GM23338 (cell line): ENCODE measurements at regions not wholly inside any gene's neighbourhood (a gene's known extent, or its start where the extent isn't known, plus 50 kb on each side); places are given as distances from the start of the nearest gene placed in this dataset.

Source experiments
- ATAC-seq: fragments of 200-7000 bp; cut with Tn5 transposase; 3 replicates; pipeline ENCODE4 v1.9.1; 2020
- DNase-seq: peaks from one replicate; pipeline ENCODE4 v3.0.0-alpha.2; 2015; ENCODE audit warnings: low spot score
- H2AFZ ChIP-seq: fragments of 200-600 bp; sonication (generic); 2 replicates; pipeline ENCODE4 v1.8.0; 2016; ENCODE audit warnings: antibody characterized with exemption, mild to moderate bottlenecking, moderate library complexity
- H3F3A ChIP-seq: fragments of 200-600 bp; sonication (generic); replicated peaks from 2 replicates; pipeline ENCODE4 v1.8.0; 2017; ENCODE audit warnings: antibody characterized with exemption, mixed run types, low read depth
- H3K27ac ChIP-seq: fragments of 200-600 bp; sonication (generic); 2 replicates; pipeline ENCODE4 v1.6.1; 2016; ENCODE audit warnings: low read depth
- H3K27me3 ChIP-seq: fragments of 200-600 bp; sonication (generic); 2 replicates; pipeline ENCODE4 v1.8.0; 2016; ENCODE audit warnings: mild to moderate bottlenecking, mixed run types, moderate library complexity; ENCODE audit not compliant: insufficient read depth
- H3K36me3 ChIP-seq: fragments of 200-600 bp; sonication (generic); 2 replicates; pipeline ENCODE4 v1.8.0; 2016; ENCODE audit warnings: mild to moderate bottlenecking; ENCODE audit not compliant: insufficient read depth
- H3K4me1 ChIP-seq: fragments of 200-600 bp; sonication (generic); 2 replicates; pipeline ENCODE4 v1.8.0; 2016; ENCODE audit warnings: mild to moderate bottlenecking, moderate library complexity; ENCODE audit not compliant: insufficient read depth
- H3K4me2 ChIP-seq: fragments of 200-600 bp; sonication (generic); 2 replicates; pipeline ENCODE4 v1.7.1; 2017; ENCODE audit warnings: mixed run types
- H3K4me3 ChIP-seq: fragments of 200-600 bp; sonication (generic); 2 replicates; pipeline ENCODE4 v1.6.1; 2016; ENCODE audit warnings: mixed run types
- H3K79me2 ChIP-seq: fragments of 200-600 bp; sonication (generic); replicated peaks from 2 replicates; pipeline ENCODE4 v1.8.0; 2017; ENCODE audit warnings: mild to moderate bottlenecking; ENCODE audit not compliant: insufficient read depth
- H3K9me2 ChIP-seq: fragments of 200-600 bp; sonication (generic); 2 replicates; pipeline ENCODE4 v1.8.0; 2017; ENCODE audit not compliant: insufficient read depth
- H4K20me1 ChIP-seq: fragments of 200-600 bp; sonication (generic); replicated peaks from 2 replicates; pipeline ENCODE4 v1.8.0; 2017; ENCODE audit warnings: mild to moderate bottlenecking; ENCODE audit not compliant: insufficient read depth
- H3K27ac Mint-ChIP-seq: 2 replicates; pipeline ENCODE4 v1.8.0; 2020; ENCODE audit warnings: inconsistent platforms, mild to moderate bottlenecking, moderate library complexity, mixed read lengths
- H3K27me3 Mint-ChIP-seq: 3 replicates; pipeline ENCODE4 v1.8.0; 2022; ENCODE audit warnings: low read depth, mild to moderate bottlenecking, moderate library complexity, mixed read lengths, inconsistent platforms; ENCODE audit not compliant: insufficient read depth, poor library complexity
- H3K36me3 Mint-ChIP-seq: 3 replicates; pipeline ENCODE4 v1.8.0; 2021; ENCODE audit warnings: low read depth, mild to moderate bottlenecking, inconsistent platforms, moderate library complexity, mixed read lengths
- H3K4me1 Mint-ChIP-seq: 3 replicates; pipeline ENCODE4 v1.8.0; 2020; ENCODE audit warnings: mild to moderate bottlenecking, inconsistent platforms, mixed read lengths
- H3K4me3 Mint-ChIP-seq: 3 replicates; pipeline ENCODE4 v1.8.0; 2021; ENCODE audit warnings: moderate library complexity, mild to moderate bottlenecking, inconsistent platforms, mixed read lengths
- H3K9me3 Mint-ChIP-seq: 3 replicates; pipeline ENCODE4 v1.8.0; 2020; ENCODE audit warnings: moderate library complexity, mild to moderate bottlenecking, inconsistent platforms, mixed read lengths
- CREB1 ChIP-seq: fragments of 250-450 bp; sonication (Bioruptor Pico); IDR thresholded peaks from 2 replicates; pipeline ENCODE4 v1.5.0; 2020; ENCODE audit warnings: low read depth, mild to moderate bottlenecking, moderate library complexity
- EZH2 ChIP-seq: fragments of 200-600 bp; sonication (generic); IDR thresholded peaks from one replicate; pipeline ENCODE4 v1.8.0; 2017; ENCODE audit warnings: antibody characterized with exemption, mild to moderate bottlenecking, low read depth; ENCODE audit not compliant: unreplicated experiment
- EZH2phosphoT487 ChIP-seq: fragments of 200-600 bp; sonication (generic); IDR thresholded peaks from one replicate; pipeline ENCODE4 v1.8.1; 2018; ENCODE audit warnings: antibody characterized with exemption; ENCODE audit not compliant: unreplicated experiment
- JUNB ChIP-seq: IDR thresholded peaks from one replicate; pipeline ENCODE4 v1.6.1; 2016; ENCODE audit warnings: antibody characterized with exemption; ENCODE audit not compliant: unreplicated experiment
- NANOG ChIP-seq: IDR thresholded peaks from 2 replicates; pipeline ENCODE4 v1.6.1; 2016; ENCODE audit warnings: antibody characterized with exemption, borderline replicate concordance
- POLR2AphosphoS5 ChIP-seq: IDR thresholded peaks from 2 replicates; pipeline ENCODE4 v1.6.1; 2016; ENCODE audit warnings: antibody characterized with exemption, low read depth
- STAT1 ChIP-seq: IDR thresholded peaks from one replicate; pipeline ENCODE4 v1.6.1; 2016; ENCODE audit warnings: antibody characterized with exemption; ENCODE audit not compliant: unreplicated experiment
- ZNF114 ChIP-seq: fragments of 250-450 bp; sonication (Bioruptor Pico); IDR thresholded peaks from 2 replicates; pipeline ENCODE4 v1.5.0; 2020; ENCODE audit warnings: mild to moderate bottlenecking, moderate library complexity
- ZNF331 ChIP-seq: fragments of 250-450 bp; sonication (Bioruptor Pico); IDR thresholded peaks from 2 replicates; pipeline ENCODE4 v1.5.0; 2020; ENCODE audit warnings: low read depth, mild to moderate bottlenecking, moderate library complexity
- TF ChIP-seq, protein P1 (sequence below): IDR thresholded peaks from 2 replicates; pipeline ENCODE4 v1.6.1; 2016; ENCODE audit warnings: antibody characterized with exemption
- TF ChIP-seq, protein P2 (sequence below), 2 experiments: fragments of 200-600 bp in 1 of 2; sonication (generic) in 1 of 2; conservative IDR thresholded peaks; 2 replicates each; pipeline versions ENCODE4 v1.5.1 to v1.6.1; 2016 to 2017; ENCODE audit warnings: antibody characterized with exemption in 2 of 2, low read depth in 2 of 2, mild to moderate bottlenecking in 2 of 2, moderate library complexity in 1 of 2
- TF ChIP-seq, protein P3 (sequence below): fragments of 250-450 bp; sonication (Bioruptor Pico); IDR thresholded peaks from 2 replicates; pipeline ENCODE4 v1.5.0; 2020; ENCODE audit warnings: mild to moderate bottlenecking, moderate library complexity
- TF ChIP-seq, protein P4 (sequence below): IDR thresholded peaks from one replicate; pipeline ENCODE4 v1.6.1; 2018; ENCODE audit warnings: antibody characterized with exemption; ENCODE audit not compliant: unreplicated experiment

GRCh38 chr12:24349051-24349799 is 399.8 kb upstream of the SOX5 start:
- H3K4me1 Mint-ChIP-seq = peaks cover 3% of the 10 kb centered on the region; the same call in 2 of the 3 replicates
- H3K4me3 Mint-ChIP-seq = no peak overlapping the region
- Histone ChIP-seq H3K36me3 (no peaks in the 10 kb centered on the region), H3K27me3 (no peaks in the 10 kb centered on the region), H3K9me2 (peaks cover 10% of the 10 kb centered on the region), H3K27ac (no peak overlapping the region), H3F3A (no peaks in the 10 kb centered on the region), H3K79me2 (no peaks in the 10 kb centered on the region), H3K4me3 (no peak overlapping the region), H4K20me1 (no peaks in the 10 kb centered on the region), H2AFZ (no peak overlapping the region), H3K4me2 (no peak overlapping the region), H3K4me1 (no peaks in the 10 kb centered on the region)
- no peak for DNase-seq
- peaks cover 1% of the 10 kb centered on the region for H3K27me3 Mint-ChIP-seq
- no peak overlapping the region for H3K27ac Mint-ChIP-seq
- TF ChIP-seq EZH2phosphoT487 (no peak), ZNF114 (CRISPR knock-in tag) (no peak), JUNB (no peak), EZH2 (no peak), STAT1 (no peak), CREB1 (CRISPR knock-in tag) (no peak), NANOG (no peak), ZNF331 (CRISPR knock-in tag) (no peak), POLR2AphosphoS5 (no peak)
- TF ChIP-seq, protein P1, sequence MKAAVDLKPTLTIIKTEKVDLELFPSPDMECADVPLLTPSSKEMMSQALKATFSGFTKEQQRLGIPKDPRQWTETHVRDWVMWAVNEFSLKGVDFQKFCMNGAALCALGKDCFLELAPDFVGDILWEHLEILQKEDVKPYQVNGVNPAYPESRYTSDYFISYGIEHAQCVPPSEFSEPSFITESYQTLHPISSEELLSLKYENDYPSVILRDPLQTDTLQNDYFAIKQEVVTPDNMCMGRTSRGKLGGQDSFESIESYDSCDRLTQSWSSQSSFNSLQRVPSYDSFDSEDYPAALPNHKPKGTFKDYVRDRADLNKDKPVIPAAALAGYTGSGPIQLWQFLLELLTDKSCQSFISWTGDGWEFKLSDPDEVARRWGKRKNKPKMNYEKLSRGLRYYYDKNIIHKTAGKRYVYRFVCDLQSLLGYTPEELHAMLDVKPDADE = no peak
- TF ChIP-seq, protein P2, sequence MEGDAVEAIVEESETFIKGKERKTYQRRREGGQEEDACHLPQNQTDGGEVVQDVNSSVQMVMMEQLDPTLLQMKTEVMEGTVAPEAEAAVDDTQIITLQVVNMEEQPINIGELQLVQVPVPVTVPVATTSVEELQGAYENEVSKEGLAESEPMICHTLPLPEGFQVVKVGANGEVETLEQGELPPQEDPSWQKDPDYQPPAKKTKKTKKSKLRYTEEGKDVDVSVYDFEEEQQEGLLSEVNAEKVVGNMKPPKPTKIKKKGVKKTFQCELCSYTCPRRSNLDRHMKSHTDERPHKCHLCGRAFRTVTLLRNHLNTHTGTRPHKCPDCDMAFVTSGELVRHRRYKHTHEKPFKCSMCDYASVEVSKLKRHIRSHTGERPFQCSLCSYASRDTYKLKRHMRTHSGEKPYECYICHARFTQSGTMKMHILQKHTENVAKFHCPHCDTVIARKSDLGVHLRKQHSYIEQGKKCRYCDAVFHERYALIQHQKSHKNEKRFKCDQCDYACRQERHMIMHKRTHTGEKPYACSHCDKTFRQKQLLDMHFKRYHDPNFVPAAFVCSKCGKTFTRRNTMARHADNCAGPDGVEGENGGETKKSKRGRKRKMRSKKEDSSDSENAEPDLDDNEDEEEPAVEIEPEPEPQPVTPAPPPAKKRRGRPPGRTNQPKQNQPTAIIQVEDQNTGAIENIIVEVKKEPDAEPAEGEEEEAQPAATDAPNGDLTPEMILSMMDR (conservative IDR thresholded peaks at IDR 0.05; ENCODE audit: low read depth in 2 of 2) = no peak
- TF ChIP-seq, protein P3, sequence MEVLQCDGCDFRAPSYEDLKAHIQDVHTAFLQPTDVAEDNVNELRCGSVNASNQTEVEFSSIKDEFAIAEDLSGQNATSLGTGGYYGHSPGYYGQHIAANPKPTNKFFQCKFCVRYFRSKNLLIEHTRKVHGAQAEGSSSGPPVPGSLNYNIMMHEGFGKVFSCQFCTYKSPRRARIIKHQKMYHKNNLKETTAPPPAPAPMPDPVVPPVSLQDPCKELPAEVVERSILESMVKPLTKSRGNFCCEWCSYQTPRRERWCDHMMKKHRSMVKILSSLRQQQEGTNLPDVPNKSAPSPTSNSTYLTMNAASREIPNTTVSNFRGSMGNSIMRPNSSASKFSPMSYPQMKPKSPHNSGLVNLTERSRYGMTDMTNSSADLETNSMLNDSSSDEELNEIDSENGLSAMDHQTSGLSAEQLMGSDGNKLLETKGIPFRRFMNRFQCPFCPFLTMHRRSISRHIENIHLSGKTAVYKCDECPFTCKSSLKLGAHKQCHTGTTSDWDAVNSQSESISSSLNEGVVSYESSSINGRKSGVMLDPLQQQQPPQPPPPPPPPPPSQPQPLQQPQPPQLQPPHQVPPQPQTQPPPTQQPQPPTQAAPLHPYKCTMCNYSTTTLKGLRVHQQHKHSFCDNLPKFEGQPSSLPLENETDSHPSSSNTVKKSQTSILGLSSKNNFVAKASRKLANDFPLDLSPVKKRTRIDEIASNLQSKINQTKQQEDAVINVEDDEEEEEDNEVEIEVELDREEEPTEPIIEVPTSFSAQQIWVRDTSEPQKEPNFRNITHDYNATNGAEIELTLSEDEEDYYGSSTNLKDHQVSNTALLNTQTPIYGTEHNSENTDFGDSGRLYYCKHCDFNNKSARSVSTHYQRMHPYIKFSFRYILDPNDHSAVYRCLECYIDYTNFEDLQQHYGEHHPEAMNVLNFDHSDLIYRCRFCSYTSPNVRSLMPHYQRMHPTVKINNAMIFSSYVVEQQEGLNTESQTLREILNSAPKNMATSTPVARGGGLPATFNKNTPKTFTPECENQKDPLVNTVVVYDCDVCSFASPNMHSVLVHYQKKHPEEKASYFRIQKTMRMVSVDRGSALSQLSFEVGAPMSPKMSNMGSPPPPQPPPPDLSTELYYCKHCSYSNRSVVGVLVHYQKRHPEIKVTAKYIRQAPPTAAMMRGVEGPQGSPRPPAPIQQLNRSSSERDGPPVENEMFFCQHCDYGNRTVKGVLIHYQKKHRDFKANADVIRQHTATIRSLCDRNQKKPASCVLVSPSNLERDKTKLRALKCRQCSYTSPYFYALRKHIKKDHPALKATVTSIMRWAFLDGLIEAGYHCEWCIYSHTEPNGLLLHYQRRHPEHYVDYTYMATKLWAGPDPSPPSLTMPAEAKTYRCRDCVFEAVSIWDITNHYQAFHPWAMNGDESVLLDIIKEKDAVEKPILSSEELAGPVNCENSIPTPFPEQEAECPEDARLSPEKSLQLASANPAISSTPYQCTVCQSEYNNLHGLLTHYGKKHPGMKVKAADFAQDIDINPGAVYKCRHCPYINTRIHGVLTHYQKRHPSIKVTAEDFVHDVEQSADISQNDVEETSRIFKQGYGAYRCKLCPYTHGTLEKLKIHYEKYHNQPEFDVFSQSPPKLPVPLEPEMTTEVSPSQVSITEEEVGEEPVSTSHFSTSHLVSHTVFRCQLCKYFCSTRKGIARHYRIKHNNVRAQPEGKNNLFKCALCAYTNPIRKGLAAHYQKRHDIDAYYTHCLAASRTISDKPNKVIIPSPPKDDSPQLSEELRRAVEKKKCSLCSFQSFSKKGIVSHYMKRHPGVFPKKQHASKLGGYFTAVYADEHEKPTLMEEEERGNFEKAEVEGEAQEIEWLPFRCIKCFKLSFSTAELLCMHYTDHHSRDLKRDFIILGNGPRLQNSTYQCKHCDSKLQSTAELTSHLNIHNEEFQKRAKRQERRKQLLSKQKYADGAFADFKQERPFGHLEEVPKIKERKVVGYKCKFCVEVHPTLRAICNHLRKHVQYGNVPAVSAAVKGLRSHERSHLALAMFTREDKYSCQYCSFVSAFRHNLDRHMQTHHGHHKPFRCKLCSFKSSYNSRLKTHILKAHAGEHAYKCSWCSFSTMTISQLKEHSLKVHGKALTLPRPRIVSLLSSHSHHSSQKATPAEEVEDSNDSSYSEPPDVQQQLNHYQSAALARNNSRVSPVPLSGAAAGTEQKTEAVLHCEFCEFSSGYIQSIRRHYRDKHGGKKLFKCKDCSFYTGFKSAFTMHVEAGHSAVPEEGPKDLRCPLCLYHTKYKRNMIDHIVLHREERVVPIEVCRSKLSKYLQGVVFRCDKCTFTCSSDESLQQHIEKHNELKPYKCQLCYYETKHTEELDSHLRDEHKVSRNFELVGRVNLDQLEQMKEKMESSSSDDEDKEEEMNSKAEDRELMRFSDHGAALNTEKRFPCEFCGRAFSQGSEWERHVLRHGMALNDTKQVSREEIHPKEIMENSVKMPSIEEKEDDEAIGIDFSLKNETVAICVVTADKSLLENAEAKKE = no peak
- TF ChIP-seq, protein P4, sequence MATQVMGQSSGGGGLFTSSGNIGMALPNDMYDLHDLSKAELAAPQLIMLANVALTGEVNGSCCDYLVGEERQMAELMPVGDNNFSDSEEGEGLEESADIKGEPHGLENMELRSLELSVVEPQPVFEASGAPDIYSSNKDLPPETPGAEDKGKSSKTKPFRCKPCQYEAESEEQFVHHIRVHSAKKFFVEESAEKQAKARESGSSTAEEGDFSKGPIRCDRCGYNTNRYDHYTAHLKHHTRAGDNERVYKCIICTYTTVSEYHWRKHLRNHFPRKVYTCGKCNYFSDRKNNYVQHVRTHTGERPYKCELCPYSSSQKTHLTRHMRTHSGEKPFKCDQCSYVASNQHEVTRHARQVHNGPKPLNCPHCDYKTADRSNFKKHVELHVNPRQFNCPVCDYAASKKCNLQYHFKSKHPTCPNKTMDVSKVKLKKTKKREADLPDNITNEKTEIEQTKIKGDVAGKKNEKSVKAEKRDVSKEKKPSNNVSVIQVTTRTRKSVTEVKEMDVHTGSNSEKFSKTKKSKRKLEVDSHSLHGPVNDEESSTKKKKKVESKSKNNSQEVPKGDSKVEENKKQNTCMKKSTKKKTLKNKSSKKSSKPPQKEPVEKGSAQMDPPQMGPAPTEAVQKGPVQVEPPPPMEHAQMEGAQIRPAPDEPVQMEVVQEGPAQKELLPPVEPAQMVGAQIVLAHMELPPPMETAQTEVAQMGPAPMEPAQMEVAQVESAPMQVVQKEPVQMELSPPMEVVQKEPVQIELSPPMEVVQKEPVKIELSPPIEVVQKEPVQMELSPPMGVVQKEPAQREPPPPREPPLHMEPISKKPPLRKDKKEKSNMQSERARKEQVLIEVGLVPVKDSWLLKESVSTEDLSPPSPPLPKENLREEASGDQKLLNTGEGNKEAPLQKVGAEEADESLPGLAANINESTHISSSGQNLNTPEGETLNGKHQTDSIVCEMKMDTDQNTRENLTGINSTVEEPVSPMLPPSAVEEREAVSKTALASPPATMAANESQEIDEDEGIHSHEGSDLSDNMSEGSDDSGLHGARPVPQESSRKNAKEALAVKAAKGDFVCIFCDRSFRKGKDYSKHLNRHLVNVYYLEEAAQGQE = no peak
- peaks cover 9% of the 10 kb centered on the region; the same call in 2 of the 3 replicates for H3K9me3 Mint-ChIP-seq
- no peak for ATAC-seq
- H3K36me3 Mint-ChIP-seq = peaks cover 9% of the 10 kb centered on the region
